MG63 (cell line): ENCODE measurements at regions not wholly inside any gene's neighbourhood (a gene's known extent, or its start where the extent isn't known, plus 50 kb on each side); places are given as distances from the start of the nearest gene placed in this dataset.
"Not testable (repeated sequence)": the region's sequence is repeated elsewhere in the genome, so short reads cannot be mapped to it uniquely, and the experiment has no call there.

ENCODE experiments used
- DNase-seq: peaks from one replicate; pipeline ENCODE4 v3.0.0-alpha.2; 2020
- H3K27me3 ChIP-seq: fragments of 250-450 bp; sonication (Bioruptor Pico); 2 replicates; pipeline ENCODE4 v1.5.1; 2020; ENCODE audit warnings: mild to moderate bottlenecking, moderate library complexity
- H3K36me3 ChIP-seq: fragments of 250-450 bp; sonication (Bioruptor Pico); 2 replicates; pipeline ENCODE4 v1.5.1; 2020; ENCODE audit warnings: mild to moderate bottlenecking, moderate library complexity
- H3K4me3 ChIP-seq: fragments of 250-450 bp; sonication (Bioruptor Pico); 2 replicates; pipeline ENCODE4 v1.5.1; 2020; ENCODE audit warnings: mild to moderate bottlenecking, moderate library complexity
- H3K9me3 ChIP-seq: fragments of 250-450 bp; sonication (Bioruptor Pico); 2 replicates; pipeline ENCODE4 v1.5.1; 2020; ENCODE audit warnings: mild to moderate bottlenecking, moderate library complexity

- DNase-seq, H3K36me3 ChIP-seq, H3K4me3 ChIP-seq, H3K27me3 ChIP-seq, H3K9me3 ChIP-seq: not testable (repeated sequence)
Measured at GRCh38 chr21:19493437-19494241, 1090.1 kb upstream of the TMPRSS15 start.

- Histone ChIP-seq H3K27me3 (no peaks in the 10 kb centered on the region), H3K4me3 (no peak overlapping the region), H3K9me3 (no peaks in the 10 kb centered on the region), H3K36me3 (no peaks in the 10 kb centered on the region)
- no peak for DNase-seq
Measured at GRCh38 chr21:19501115-19501514, 1097.5 kb upstream of the TMPRSS15 start.

- no peak for DNase-seq
- no peak overlapping the region for H3K4me3 ChIP-seq
- no peaks in the 10 kb centered on the region for H3K36me3 ChIP-seq
- no peaks in the 10 kb centered on the region for H3K27me3 ChIP-seq
- H3K9me3 ChIP-seq: no peaks in the 10 kb centered on the region
Measured at GRCh38 chr21:19507682-19508260, 1104.2 kb upstream of the TMPRSS15 start.

- no peak overlapping the region for H3K4me3 ChIP-seq
- DNase-seq: no peak
Measured at GRCh38 chr21:19508442-19508841, 1104.9 kb upstream of the TMPRSS15 start.

GRCh38 chr21:19508844-19509243, 1105.3 kb upstream of the TMPRSS15 start:
- Histone ChIP-seq H3K4me3 (no peak overlapping the region), H3K36me3 (no peaks in the 10 kb centered on the region), H3K27me3 (no peaks in the 10 kb centered on the region), H3K9me3 (no peaks in the 10 kb centered on the region)
- DNase-seq: no peak

More at GRCh38 chr21:19508442-19508841, 1104.9 kb upstream of the TMPRSS15 start:
- H3K9me3 ChIP-seq: no peaks in the 10 kb centered on the region
- H3K27me3 ChIP-seq: no peaks in the 10 kb centered on the region
- no peaks in the 10 kb centered on the region for H3K36me3 ChIP-seq

GRCh38 chr21:19510057-19510456, 1106.5 kb upstream of the TMPRSS15 start:
- Histone ChIP-seq H3K36me3 (no peaks in the 10 kb centered on the region), H3K9me3 (no peaks in the 10 kb centered on the region), H3K4me3 (no peak overlapping the region), H3K27me3 (no peaks in the 10 kb centered on the region)
- DNase-seq: no peak

- no peaks in the 10 kb centered on the region for H3K27me3 ChIP-seq
- H3K4me3 ChIP-seq: no peak overlapping the region
- H3K9me3 ChIP-seq: no peaks in the 10 kb centered on the region
- H3K36me3 ChIP-seq: no peaks in the 10 kb centered on the region
- no peak for DNase-seq
Measured at GRCh38 chr21:19510653-19511052, 1107.1 kb upstream of the TMPRSS15 start.

- Histone ChIP-seq H3K27me3 (no peaks in the 10 kb centered on the region), H3K9me3 (no peaks in the 10 kb centered on the region), H3K4me3 (no peak overlapping the region), H3K36me3 (no peaks in the 10 kb centered on the region)
- no peak for DNase-seq
Measured at GRCh38 chr21:19522381-19522780, 1118.8 kb upstream of the TMPRSS15 start.

GRCh38 chr21:19523061-19523460, 1119.5 kb upstream of the TMPRSS15 start:
- no peaks in the 10 kb centered on the region for H3K27me3 ChIP-seq
- no peak for DNase-seq
- no peaks in the 10 kb centered on the region for H3K36me3 ChIP-seq
- H3K9me3 ChIP-seq: no peaks in the 10 kb centered on the region
- no peak overlapping the region for H3K4me3 ChIP-seq

- H3K27me3 ChIP-seq: no peaks in the 10 kb centered on the region
- DNase-seq: peak; percentile 18
- no peak overlapping the region for H3K4me3 ChIP-seq
- no peaks in the 10 kb centered on the region for H3K9me3 ChIP-seq
- H3K36me3 ChIP-seq: no peaks in the 10 kb centered on the region
Measured at GRCh38 chr21:19523746-19524145, 1120.2 kb upstream of the TMPRSS15 start.

GRCh38 chr21:19529031-19529430, 1125.4 kb upstream of the TMPRSS15 start:
- no peaks in the 10 kb centered on the region for H3K9me3 ChIP-seq
- DNase-seq: no peak
- H3K27me3 ChIP-seq: no peaks in the 10 kb centered on the region
- H3K36me3 ChIP-seq: no peaks in the 10 kb centered on the region
- no peak overlapping the region for H3K4me3 ChIP-seq

GRCh38 chr21:19535356-19535755, 1131.8 kb upstream of the TMPRSS15 start:
- Histone ChIP-seq H3K9me3 (no peaks in the 10 kb centered on the region), H3K36me3 (no peaks in the 10 kb centered on the region), H3K4me3 (no peak overlapping the region), H3K27me3 (no peaks in the 10 kb centered on the region)
- DNase-seq: no peak

GRCh38 chr21:19537116-19537515, 1133.5 kb upstream of the TMPRSS15 start:
- DNase-seq: no peak
- no peaks in the 10 kb centered on the region for H3K27me3 ChIP-seq
- H3K4me3 ChIP-seq: no peak overlapping the region
- H3K9me3 ChIP-seq: no peaks in the 10 kb centered on the region
- no peaks in the 10 kb centered on the region for H3K36me3 ChIP-seq

- Histone ChIP-seq H3K9me3 (no peaks in the 10 kb centered on the region), H3K27me3 (no peaks in the 10 kb centered on the region), H3K36me3 (no peaks in the 10 kb centered on the region), H3K4me3 (no peak overlapping the region)
- no peak for DNase-seq
Measured at GRCh38 chr21:19540287-19540686, 1136.7 kb upstream of the TMPRSS15 start.

- no peaks in the 10 kb centered on the region for H3K27me3 ChIP-seq
- DNase-seq: no peak
- no peaks in the 10 kb centered on the region for H3K36me3 ChIP-seq
- H3K4me3 ChIP-seq: no peak overlapping the region
- no peaks in the 10 kb centered on the region for H3K9me3 ChIP-seq
Measured at GRCh38 chr21:19541602-19542001, 1138.0 kb upstream of the TMPRSS15 start.

- H3K27me3 ChIP-seq, H3K36me3 ChIP-seq, H3K9me3 ChIP-seq, H3K4me3 ChIP-seq: not testable (repeated sequence)
- DNase-seq: peak; percentile 0
Measured at GRCh38 chr21:19544493-19544892, 1140.9 kb upstream of the TMPRSS15 start.

GRCh38 chr21:19547951-19548840, 1144.6 kb upstream of the TMPRSS15 start:
- Histone ChIP-seq H3K27me3 (no peaks in the 10 kb centered on the region), H3K9me3 (no peaks in the 10 kb centered on the region; the same call in 1 of the 2 replicates), H3K36me3 (no peaks in the 10 kb centered on the region), H3K4me3 (no peak overlapping the region)
- DNase-seq: no peak
